ENCODE measurements at regions not wholly inside any gene's neighbourhood (a gene's known extent, or its start where the extent isn't known, plus 50 kb on each side); places are given as distances from the start of the nearest gene placed in this dataset.

GRCh38 chr12:60257063-60257462 lies 661.2 kb downstream of the SLC16A7 start:
- TF ChIP-seq ARNT (IDR thresholded peaks at IDR 0.05) (no peak), SP1 (IDR thresholded peaks at IDR 0.05) (no peak), NFRKB (IDR thresholded peaks at IDR 0.05) (no peak), FOXA1 (IDR thresholded peaks at IDR 0.05) (no peak)

Data from HEK293T (cell line).